GM12875 (cell line): ENCODE measurements at regions not wholly inside any gene's neighbourhood (a gene's known extent, or its start where the extent isn't known, plus 50 kb on each side); places are given as distances from the start of the nearest gene placed in this dataset.

Experiments
- H3K4me3 ChIP-seq: one replicate; pipeline ENCODE4 v1.5.1; 2011; ENCODE audit warnings: low read depth, low read length, control low read depth
- TF ChIP-seq, protein P1 (sequence below): IDR thresholded peaks from 2 replicates; pipeline ENCODE4 v1.5.1; 2011; ENCODE audit warnings: low read depth, mild to moderate bottlenecking, control low read depth, inconsistent platforms, low read length, moderate library complexity, borderline replicate concordance; ENCODE audit not compliant: insufficient read depth

DNA sequence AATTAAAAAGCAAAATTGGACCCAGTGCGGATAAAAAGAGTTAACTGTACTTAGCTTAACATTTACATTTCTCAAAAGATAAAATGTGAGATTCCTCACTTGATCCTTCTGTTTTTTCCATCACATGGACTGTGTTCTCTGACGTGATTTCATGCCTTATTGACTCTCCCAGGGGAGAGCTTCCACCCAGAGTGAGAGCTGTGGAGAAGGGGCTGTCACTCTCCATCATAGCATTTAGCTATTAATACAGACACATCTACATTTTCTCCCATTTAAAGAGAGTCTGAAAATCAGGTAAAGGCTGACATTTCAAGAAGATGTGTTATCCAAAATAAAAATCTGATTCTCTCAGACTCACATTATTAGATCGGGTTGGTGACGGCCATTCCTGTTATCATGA is 493.8 kb downstream of the FBXO15 start:
- no peak overlapping the region for H3K4me3 ChIP-seq
- TF ChIP-seq, protein P1, sequence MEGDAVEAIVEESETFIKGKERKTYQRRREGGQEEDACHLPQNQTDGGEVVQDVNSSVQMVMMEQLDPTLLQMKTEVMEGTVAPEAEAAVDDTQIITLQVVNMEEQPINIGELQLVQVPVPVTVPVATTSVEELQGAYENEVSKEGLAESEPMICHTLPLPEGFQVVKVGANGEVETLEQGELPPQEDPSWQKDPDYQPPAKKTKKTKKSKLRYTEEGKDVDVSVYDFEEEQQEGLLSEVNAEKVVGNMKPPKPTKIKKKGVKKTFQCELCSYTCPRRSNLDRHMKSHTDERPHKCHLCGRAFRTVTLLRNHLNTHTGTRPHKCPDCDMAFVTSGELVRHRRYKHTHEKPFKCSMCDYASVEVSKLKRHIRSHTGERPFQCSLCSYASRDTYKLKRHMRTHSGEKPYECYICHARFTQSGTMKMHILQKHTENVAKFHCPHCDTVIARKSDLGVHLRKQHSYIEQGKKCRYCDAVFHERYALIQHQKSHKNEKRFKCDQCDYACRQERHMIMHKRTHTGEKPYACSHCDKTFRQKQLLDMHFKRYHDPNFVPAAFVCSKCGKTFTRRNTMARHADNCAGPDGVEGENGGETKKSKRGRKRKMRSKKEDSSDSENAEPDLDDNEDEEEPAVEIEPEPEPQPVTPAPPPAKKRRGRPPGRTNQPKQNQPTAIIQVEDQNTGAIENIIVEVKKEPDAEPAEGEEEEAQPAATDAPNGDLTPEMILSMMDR: no peak

DNA sequence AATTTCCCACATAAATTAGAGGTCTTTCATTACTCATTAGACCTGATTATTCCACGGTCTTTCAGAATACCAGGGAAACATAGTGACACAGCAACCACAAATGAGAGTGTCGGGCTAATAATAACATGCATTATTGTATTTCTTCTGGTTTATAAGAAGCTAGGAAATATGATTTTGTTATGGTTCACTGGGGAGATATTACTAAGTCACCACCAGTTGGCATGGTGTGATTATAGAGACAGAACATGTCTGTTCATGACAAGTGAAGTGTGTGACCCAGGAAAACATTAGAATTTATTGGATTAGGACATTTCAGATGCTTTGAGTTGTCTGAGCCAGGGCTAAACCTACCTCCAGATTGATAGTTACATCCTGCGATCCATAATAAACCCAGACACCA is 494.4 kb downstream of the FBXO15 start:
- TF ChIP-seq, protein P1: no peak
- H3K4me3 ChIP-seq: no peak overlapping the region

DNA sequence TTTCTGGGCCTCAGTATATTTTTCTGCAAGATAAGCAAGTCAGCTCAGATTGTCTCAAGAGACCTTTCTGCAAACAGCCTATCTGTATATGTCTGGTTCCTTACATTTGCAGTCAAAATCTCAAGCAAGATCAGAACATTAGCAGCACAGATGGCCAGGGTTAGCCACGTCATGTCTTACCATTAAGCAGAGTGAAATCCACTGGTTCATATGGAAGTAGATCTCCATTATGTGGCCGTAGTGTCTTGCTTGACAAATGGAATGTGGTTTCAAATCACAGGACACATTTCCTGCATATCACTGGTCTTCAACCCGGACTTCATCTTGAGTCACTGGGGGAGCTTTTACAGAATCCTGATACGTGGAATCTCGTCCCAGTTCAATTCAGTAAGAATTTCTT is 500.2 kb downstream of the FBXO15 start:
- TF ChIP-seq, protein P1: no peak
- no peak overlapping the region for H3K4me3 ChIP-seq

DNA sequence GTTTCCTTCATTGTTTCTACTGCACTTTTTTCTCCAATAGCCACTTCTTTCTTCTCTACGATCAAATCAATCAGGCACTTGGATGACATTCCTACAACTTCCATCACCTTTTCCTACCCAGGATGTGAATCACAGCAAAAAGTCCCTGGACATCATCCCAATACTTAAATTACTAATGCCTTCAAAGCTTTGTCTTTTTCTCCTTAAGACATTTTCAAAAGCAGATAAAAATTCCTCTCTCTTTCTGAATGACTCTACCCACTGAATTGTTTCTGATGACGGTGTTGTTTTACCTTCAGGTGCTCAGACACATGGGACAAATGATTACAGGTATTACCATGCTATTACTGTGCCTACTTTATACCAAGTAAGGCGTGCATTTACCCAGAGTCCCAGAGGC is 500.9 kb downstream of the FBXO15 start:
- H3K4me3 ChIP-seq: no peak overlapping the region
- TF ChIP-seq, protein P1: no peak

DNA sequence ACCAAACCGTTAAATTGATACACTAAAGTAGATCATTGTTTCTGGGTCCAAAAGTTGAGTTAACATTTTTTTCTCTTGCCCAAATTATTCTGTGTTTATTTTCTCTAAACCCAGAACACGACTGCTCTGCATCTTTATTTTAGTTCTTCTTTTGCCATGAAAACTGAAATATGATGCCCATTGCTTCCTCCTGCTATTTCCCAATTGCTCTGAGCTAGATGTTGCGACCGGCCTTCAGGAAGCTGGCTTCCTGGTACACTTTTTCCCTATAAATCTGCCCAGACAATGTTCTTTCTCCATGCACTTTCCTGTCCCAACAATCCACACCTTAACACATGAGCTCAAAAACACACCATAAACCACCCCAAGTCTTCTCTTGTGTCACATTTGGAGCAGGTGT is 501.4 kb downstream of the FBXO15 start:
- TF ChIP-seq, protein P1: no peak
- no peak overlapping the region for H3K4me3 ChIP-seq

DNA sequence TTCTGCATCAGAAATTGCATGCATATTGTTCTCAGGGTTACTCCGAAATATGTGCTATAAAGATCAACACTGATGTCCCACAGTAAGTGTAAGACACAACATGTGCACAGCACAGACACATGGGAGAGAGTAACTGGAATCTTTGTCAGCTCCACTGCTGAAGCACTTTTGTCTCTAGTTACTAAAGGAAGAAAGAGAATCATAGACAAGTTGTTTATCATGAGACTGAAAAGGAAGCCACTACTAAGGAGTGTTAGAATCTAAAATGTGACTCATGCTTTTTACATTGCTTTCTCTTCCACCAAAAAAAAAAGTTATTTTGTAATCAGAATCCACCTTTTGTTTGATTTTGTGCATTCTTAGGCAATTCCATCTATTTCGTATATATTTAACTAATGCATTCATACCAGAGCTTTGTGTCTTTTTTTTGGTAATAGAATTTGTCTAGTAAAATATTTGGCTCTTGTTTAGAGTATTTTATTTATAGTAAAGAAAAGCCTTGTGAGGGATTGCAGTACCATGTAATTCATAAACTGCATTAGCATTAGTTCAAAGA is 502.4 kb downstream of the FBXO15 start:
- no peak overlapping the region for H3K4me3 ChIP-seq

DNA sequence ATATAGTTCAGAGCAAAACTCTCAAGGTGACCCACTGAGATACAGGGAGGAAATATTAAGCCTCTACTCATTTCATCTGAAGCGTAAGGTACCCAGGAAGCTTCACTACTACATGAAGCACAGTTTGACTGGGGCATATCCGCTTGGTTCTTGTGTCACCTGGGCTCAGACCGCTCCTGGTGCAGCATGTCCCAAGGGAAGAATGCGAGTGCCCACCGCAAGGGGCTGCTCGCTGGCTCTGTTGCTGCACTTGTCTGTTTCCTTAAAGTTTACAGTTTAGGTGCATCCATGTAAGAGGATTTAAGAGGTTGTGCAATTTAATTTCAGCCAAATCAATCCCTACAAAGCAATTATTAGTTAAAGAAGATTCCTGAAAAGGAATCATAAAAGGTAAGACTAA is 507.8 kb downstream of the FBXO15 start:
- no peak overlapping the region for H3K4me3 ChIP-seq
- TF ChIP-seq, protein P1: no peak

More for the DNA sequence above, 502.4 kb downstream of the FBXO15 start:
- TF ChIP-seq, protein P1: no peak
